ENCODE measurements at regions not wholly inside any gene's neighbourhood (a gene's known extent, or its start where the extent isn't known, plus 50 kb on each side); places are given as distances from the start of the nearest gene placed in this dataset.
A peak's percentile ranks its signal among the peaks of the same experiment; 100 is the strongest.

DNA sequence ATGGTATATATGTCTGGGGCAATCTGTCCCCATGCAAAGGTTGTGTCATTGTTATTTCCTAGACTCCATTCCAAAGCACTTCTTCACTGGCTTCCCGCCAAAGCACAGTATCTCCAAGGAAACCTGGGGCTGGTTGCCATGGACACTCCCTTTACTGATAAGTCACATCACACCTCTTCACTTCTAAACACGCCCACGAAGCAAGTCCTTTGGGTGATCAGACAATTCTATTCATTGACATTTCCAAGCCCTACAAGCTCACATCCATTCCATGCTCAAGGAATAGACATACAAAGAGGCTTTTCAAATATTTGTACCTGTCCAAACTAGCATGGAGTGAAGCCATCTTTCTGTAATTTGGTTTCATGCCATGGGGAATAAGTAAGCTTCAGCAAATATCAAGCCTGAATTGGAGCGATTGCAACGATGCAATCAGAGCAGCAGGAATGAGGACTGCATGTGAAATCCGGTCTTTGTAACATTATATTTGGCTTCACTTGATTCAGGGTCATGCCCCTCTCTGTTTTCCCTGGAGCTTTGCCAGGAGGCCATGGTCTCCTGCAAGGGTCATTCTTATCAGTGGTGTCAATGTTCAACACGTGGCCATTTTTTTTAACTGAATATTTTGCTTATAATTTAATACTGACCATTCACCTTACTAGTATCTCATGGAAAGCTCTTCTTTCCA lies 201.6 kb upstream of the TMC3 start:
- no peaks in the 10 kb centered on the region for H3K9me3 ChIP-seq
- DNase-seq: peak in 1 of 6 donors; percentile 8

DNA sequence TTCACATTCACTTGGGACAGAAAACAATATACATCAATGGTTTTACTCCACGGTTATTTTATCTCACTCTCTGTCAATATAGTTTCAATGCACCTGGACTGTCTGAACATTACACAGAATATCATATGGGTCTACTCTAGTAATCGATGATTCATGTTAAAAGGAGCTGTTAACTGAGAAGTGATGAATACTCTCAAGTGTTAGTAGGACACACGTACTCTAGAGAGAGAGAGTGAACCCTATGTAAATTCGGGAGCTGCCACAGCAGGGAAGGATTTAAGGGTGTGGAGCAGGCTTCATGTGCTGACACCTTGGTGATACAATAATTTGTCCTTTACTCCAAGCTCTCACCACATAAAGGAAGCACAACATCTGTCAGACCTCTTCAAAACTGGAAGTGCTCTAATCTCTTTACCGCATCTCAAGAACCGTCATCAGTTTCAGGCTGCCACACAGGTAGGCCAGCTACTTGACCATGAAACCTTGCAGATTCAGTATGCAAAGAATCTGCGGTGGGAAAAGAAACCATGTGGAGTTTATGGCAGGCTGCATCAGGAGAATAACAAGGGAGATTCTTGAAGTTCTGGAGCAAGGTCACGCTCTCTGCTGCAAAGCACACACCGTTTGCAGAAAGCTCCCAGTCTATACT lies 199.2 kb upstream of the TMC3 start:
- DNase-seq (no peak), ATAC-seq (no peak), FAIRE-seq (no peak)
- Histone ChIP-seq H3K4me3 (no peak overlapping the region), H3K36me3 (no peaks in the 10 kb centered on the region), H3K9me3 (no peaks in the 10 kb centered on the region), H3K4me1 (no peaks in the 10 kb centered on the region), H3K27ac (no peak overlapping the region), H3K27me3 (no peaks in the 10 kb centered on the region)
- TF ChIP-seq, protein P1, sequence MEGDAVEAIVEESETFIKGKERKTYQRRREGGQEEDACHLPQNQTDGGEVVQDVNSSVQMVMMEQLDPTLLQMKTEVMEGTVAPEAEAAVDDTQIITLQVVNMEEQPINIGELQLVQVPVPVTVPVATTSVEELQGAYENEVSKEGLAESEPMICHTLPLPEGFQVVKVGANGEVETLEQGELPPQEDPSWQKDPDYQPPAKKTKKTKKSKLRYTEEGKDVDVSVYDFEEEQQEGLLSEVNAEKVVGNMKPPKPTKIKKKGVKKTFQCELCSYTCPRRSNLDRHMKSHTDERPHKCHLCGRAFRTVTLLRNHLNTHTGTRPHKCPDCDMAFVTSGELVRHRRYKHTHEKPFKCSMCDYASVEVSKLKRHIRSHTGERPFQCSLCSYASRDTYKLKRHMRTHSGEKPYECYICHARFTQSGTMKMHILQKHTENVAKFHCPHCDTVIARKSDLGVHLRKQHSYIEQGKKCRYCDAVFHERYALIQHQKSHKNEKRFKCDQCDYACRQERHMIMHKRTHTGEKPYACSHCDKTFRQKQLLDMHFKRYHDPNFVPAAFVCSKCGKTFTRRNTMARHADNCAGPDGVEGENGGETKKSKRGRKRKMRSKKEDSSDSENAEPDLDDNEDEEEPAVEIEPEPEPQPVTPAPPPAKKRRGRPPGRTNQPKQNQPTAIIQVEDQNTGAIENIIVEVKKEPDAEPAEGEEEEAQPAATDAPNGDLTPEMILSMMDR (IDR thresholded peaks at IDR 0.05): no peak
- 80 to 82% methylated on average over 9 of the region's 9 CpGs for WGBS, 2 donors
- intact Hi-C loops (cut with DNase I): no loop called here

More for the DNA sequence above, 201.6 kb upstream of the TMC3 start:
- intact Hi-C loops (cut with DNase I): no loop called here
- no peaks in the 10 kb centered on the region for H3K27me3 ChIP-seq
- ATAC-seq: no peak
- H3K36me3 ChIP-seq: no peaks in the 10 kb centered on the region
- WGBS, 2 donors: 39% methylated on average over 7 of the region's 7 CpGs
- H3K4me3 ChIP-seq: no peak overlapping the region
- TF ChIP-seq, protein P1 (IDR thresholded peaks at IDR 0.05): no peak
- no peak for FAIRE-seq
- H3K27ac ChIP-seq: no peak overlapping the region
- no peaks in the 10 kb centered on the region for H3K4me1 ChIP-seq

DNA sequence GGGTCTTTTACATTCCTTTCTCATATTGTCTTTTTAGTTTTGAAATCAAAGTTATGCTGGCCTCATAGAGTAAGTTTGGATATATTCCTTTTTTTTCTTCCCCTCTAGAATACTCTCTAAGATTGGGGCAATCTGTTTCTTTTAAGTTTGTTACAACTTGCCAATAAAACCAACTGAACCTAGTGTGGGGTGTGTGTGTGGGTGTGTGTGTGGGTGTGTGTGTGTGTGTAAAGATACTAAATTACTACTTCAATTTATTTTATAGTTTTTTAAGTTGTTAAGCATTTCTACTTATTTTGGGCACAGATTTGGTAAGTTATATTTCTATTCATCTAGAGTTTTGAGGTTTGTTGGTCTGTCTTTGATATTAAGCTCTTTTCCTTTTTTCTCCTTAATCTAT lies 198.2 kb upstream of the TMC3 start:
- Histone ChIP-seq H3K4me1 (no peaks in the 10 kb centered on the region), H3K36me3 (no peaks in the 10 kb centered on the region), H3K4me3 (no peak overlapping the region), H3K27me3 (no peaks in the 10 kb centered on the region), H3K27ac (no peak overlapping the region), H3K9me3 (no peaks in the 10 kb centered on the region)
- no peak for DNase-seq
- intact Hi-C loops (cut with DNase I): no loop called here
- no peak for ATAC-seq
- TF ChIP-seq, protein P1 (IDR thresholded peaks at IDR 0.05): no peak
- no peak for FAIRE-seq

DNA sequence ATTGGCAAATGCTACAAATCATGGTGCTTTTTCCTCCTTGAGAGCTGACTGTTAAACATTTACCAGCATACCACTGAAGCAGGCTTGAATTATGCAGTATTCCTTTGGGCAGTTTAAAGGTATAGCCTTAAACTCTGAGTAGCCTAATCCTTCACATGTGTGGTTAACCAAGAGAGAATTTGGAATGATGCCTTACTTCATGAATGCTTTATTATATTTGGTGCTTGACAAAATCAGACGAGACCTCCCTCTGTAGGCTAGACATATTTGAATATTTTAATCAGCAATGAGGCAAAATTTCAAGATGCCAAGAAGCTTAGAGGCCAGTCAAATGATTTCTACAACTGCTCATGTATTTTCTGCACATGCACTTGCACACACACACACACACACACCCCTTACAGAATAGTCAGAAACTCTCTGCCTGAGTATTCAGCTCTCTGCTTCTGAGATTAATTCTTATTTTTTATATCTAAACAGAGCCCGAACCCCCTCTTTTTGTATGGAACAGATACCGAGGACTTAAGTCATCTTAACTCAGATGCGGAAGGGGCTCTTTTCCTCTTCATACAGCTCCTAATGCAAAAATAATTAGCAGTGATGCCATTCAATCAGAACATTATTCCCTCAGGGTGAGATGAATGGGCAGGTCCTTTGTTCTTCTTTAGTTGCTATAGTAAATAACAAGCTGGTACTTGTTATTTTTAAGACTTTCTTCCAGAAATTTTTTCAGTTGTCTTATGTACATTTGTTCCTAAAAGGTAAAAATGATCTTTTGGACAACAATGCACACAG lies 195.5 kb upstream of the TMC3 start:
- Histone ChIP-seq H3K9me3 (no peaks in the 10 kb centered on the region), H3K36me3 (no peaks in the 10 kb centered on the region), H3K4me3 (no peak overlapping the region), H3K27ac (no peak overlapping the region), H3K27me3 (no peaks in the 10 kb centered on the region), H3K4me1 (no peaks in the 10 kb centered on the region)
- FAIRE-seq (no peak), DNase-seq (no peak), ATAC-seq (no peak)
- WGBS, 2 donors: 78 to 80% methylated on average over 4 of the region's 4 CpGs
- TF ChIP-seq, protein P1 (IDR thresholded peaks at IDR 0.05): no peak
- intact Hi-C loops (cut with DNase I): no loop called here
